Left ventricle myocardium superior (tissue), 1 donor: ENCODE measurements at regions not wholly inside any gene's neighbourhood (a gene's known extent, or its start where the extent isn't known, plus 50 kb on each side); places are given as distances from the start of the nearest gene placed in this dataset.

ENCODE experiments used
- ATAC-seq: fragments of 200-7000 bp; cut with Tn5 transposase; one replicate; pipeline ENCODE4 v1.9.1; 2020; ENCODE audit warnings: mild to moderate bottlenecking, moderate library complexity
- DNase-seq: peaks from one replicate; pipeline ENCODE4 v3.0.0-alpha.2; 2020
- intact Hi-C: fragments of 100-400 bp; cut with micrococcal nuclease; formaldehyde crosslinking; loops from one replicate; pipeline ENCODE4 v1.11.0; 2022
- donor health status: DM: no; HTN: yes; CAD: no; lungs with severe emphysema.

DNA sequence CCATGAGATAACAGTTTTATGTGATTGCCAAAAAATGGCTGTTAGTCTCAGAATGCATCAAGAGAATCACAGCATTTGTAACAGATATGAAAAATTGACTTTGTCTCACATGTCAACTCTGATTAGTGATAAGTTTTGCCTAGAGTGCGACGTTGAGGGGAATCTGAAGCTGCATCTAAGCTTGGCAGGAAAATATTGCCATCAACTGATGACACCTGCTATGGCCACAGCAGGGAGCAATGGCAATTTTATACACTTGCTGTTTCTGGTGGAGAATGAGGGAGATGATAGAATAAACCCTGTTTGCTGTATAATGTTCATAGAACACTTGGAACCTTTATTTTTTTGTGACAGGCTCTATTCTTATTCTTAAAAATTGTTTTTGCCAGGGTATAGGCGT lies 205.4 kb upstream of the GNPDA2 start:
- intact Hi-C loops = no loop called here
- ATAC-seq (no peak), DNase-seq (no peak)

DNA sequence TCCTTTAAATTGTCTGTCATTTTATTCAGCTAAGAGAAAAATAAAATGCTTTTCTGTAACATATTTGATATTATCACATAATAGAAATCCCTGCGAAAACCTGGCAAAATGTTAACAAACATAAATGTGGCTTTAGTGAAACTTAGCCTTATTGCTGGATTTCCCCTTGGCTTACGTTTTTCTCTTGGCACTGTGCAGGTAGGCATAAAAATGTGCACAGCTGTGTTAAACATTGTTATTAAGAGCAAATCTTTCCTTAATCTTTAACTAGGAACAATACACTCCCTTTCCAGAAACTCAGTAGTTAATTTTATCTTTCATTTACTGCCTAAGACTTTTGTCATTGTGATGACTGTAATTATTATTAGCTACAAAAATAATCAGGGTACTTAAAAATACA lies 202.4 kb upstream of the GNPDA2 start:
- DNase-seq (no peak), ATAC-seq (peak; percentile 60)
- intact Hi-C loops = loop anchor here (5.0 to 10.0 kb wide), 3 partner anchors 161 to 1346 kb away; no protein-coding TSS in a partner anchor

- peak; percentile 50 for ATAC-seq
- DNase-seq = no peak
- intact Hi-C loops = loop anchor here (5.0 to 10.0 kb wide), 3 partner anchors 160 to 1347 kb away; no protein-coding TSS in a partner anchor
Observed at GRCh38 chr4:44927399-44928380, 201.3 kb upstream of the GNPDA2 start.

GRCh38 chr4:44916411-44916810 lies 190.1 kb upstream of the GNPDA2 start:
- ATAC-seq = no peak
- intact Hi-C loops = no loop called here
- no peak for DNase-seq

GRCh38 chr4:44914748-44915147 lies 188.4 kb upstream of the GNPDA2 start:
- no peak for DNase-seq
- intact Hi-C loops = no loop called here
- no peak for ATAC-seq

GRCh38 chr4:44914223-44914622 lies 187.9 kb upstream of the GNPDA2 start:
- DNase-seq (no peak), ATAC-seq (no peak)
- intact Hi-C loops = no loop called here

GRCh38 chr4:44912980-44913379 lies 186.6 kb upstream of the GNPDA2 start:
- ATAC-seq (no peak), DNase-seq (no peak)
- intact Hi-C loops = no loop called here

- DNase-seq (no peak), ATAC-seq (no peak)
- intact Hi-C loops = no loop called here
Observed at GRCh38 chr4:44908565-44908964, 182.2 kb upstream of the GNPDA2 start.

GRCh38 chr4:44872246-44872645 lies 145.9 kb upstream of the GNPDA2 start:
- intact Hi-C loops = no loop called here
- DNase-seq (no peak), ATAC-seq (no peak)

GRCh38 chr4:44871133-44871532 lies 144.8 kb upstream of the GNPDA2 start:
- ATAC-seq = no peak
- no peak for DNase-seq
- intact Hi-C loops = no loop called here

DNA sequence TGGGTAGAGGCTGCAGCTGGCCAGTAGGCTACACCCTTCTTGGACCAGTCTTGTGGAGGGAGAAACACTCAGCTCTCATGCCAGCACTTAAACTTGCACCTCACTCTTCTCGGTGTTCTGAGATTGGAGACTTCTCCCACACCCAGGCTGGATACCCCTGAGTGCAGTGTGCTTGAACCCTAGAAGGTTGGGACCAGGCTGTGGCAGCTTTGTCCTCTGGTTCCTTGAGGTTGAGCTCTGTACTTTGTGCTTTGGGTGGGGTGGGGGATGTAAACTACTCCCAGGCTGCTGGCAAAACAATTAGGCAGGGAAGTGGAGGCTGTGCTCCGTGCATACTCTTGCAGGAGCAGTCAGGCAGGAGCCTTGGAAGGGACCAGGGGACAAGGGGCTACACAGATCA lies 143.6 kb upstream of the GNPDA2 start:
- DNase-seq (no peak), ATAC-seq (no peak)
- intact Hi-C loops = no loop called here

- intact Hi-C loops = no loop called here
- no peak for DNase-seq
Observed at GRCh38 chr4:44869222-44869882, 143.0 kb upstream of the GNPDA2 start.

DNA sequence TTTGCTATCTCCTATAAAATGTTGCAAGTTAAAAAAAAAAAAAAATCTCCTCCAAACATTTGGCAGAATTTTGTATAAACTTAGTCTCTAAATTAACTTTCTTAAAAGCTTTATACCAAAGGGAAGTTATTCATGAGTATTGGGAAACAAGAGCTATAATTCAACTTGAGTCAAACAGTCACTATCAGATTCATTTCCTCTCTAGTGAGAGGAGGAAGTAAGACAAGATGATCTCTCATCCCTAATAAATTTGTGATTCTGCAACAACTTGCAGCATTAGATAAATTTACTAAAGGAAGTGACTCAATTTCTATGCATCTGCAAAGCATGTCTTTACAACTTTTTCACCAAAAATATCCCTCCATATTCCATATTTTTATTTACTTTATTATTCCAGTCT lies 135.4 kb upstream of the GNPDA2 start:
- intact Hi-C loops = no loop called here
- no peak for ATAC-seq
- no peak for DNase-seq

More at GRCh38 chr4:44869222-44869882, 143.0 kb upstream of the GNPDA2 start:
- ATAC-seq = peak; percentile 38

- peak; percentile 47 for ATAC-seq
- intact Hi-C loops = no loop called here
Observed at GRCh38 chr4:44859477-44859876, 133.1 kb upstream of the GNPDA2 start.

GRCh38 chr4:44848466-44848865 lies 122.1 kb upstream of the GNPDA2 start:
- no peak for ATAC-seq
- intact Hi-C loops = no loop called here

More at GRCh38 chr4:44859477-44859876, 133.1 kb upstream of the GNPDA2 start:
- DNase-seq = no peak

DNA sequence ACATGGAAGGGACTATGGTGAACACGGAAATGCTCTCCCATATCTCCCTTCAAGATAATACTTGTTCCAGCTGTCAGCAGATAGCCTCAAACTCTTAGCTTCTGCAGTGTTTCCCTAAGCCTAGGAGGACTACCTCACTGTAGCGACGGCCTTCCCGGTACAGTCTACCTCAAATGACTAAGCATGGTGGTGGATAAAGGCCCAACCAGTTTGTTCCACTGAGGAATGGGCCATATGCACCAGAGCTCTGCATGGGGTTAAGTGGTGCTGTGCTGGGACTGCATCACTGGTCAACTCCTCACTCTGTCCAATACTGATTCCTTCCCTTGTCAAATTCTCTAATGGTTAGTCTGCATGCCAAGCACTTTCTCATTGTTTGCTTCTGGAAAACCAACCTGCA lies 119.6 kb upstream of the GNPDA2 start:
- DNase-seq (no peak), ATAC-seq (peak; percentile 77)
- intact Hi-C loops = no loop called here

More at GRCh38 chr4:44848466-44848865, 122.1 kb upstream of the GNPDA2 start:
- DNase-seq = no peak

DNA sequence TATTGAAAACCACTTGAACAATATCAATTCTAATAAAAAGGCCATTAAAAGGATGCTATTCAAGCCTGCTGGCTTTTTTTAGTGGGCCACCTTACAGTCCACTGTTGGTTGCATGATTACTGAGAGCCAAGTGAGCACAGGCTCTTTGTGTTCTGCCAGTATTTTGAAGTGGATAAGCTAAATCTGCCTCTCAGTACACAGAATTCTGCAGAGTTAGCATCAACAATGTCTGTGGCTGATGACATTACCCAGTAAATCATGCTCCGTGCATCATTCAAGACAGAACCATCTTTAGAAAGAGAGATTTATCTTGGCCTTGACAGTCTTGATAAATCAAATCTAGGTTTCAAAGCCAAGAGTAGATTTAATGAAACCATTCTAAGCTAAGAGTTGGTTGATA lies 119.0 kb upstream of the GNPDA2 start:
- DNase-seq (no peak), ATAC-seq (peak; percentile 96)
- intact Hi-C loops = no loop called here

DNA sequence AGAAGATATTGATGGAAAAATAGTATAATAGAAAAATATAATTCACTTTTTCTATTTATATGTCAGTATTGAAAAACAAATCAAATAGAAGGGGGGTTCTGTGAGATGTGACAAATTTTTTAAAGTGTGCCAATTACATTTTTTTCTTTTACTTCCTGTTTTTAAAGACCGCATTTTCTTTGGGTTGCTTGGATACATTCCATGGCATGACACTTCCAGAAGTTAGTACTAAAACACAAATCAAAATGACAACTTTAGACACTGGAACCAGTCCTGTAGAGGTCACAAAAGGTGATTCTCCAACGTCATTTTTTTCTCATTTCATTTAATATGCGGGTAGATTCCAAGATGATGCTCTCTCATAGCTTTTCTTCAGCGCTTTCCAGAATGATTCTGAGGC lies 116.2 kb upstream of the GNPDA2 start:
- no peak for ATAC-seq
- no peak for DNase-seq
- intact Hi-C loops = no loop called here

DNA sequence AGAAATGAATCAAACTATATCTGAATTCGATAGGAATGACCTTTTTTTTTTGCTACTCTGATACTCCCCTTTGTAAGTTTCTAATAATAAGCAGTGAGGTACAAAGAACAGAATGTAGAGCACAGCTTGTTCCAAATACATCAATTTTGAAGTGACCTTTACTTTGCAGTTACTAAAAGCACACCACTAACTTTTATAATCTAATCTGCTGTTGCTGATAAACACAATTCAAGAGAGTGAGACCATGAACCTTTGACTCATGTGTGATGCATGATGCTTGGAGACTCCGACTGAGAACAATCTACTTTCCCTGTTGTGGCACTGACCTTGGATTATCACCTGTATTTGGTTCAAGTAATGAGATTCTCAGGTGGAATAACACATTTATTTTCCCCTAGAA lies 91.6 kb upstream of the GNPDA2 start:
- ATAC-seq = peak; percentile 96
- intact Hi-C loops = no loop called here

GRCh38 chr4:44806071-44806470 lies 79.7 kb upstream of the GNPDA2 start:
- no peak for ATAC-seq
- intact Hi-C loops = no loop called here
- no peak for DNase-seq

More for the DNA sequence above, 91.6 kb upstream of the GNPDA2 start:
- no peak for DNase-seq
